GM21619 (cell line): ENCODE measurements at regions not wholly inside any gene's neighbourhood (a gene's known extent, or its start where the extent isn't known, plus 50 kb on each side); places are given as distances from the start of the nearest gene placed in this dataset.

ENCODE experiments used
- ATAC-seq: cut with Tn5 transposase; IDR thresholded peaks from one replicate; pipeline ENCODE4 v1.9.1; 2021; ENCODE audit not compliant: unreplicated experiment

GRCh38 chr5:106171708-106172107 lies 1499.0 kb downstream of the EFNA5 start:
- no peak for ATAC-seq

- no peak for ATAC-seq
These were observed 1499.6 kb downstream of the EFNA5 start for GRCh38 chr5:106171132-106171531.

- no peak for ATAC-seq
These were observed 1503.0 kb downstream of the EFNA5 start for GRCh38 chr5:106167766-106168165.

- no peak for ATAC-seq
These were observed 1507.5 kb downstream of the EFNA5 start for GRCh38 chr5:106163233-106163632.

- ATAC-seq: no peak
These were observed 1511.1 kb downstream of the EFNA5 start for GRCh38 chr5:106159616-106160015.

- ATAC-seq: no peak
These were observed 1516.4 kb downstream of the EFNA5 start for GRCh38 chr5:106154280-106154716.

GRCh38 chr5:106152569-106152968 lies 1518.2 kb downstream of the EFNA5 start:
- no peak for ATAC-seq

GRCh38 chr5:106142116-106142515 lies 1528.6 kb downstream of the EFNA5 start:
- ATAC-seq: no peak

GRCh38 chr5:106140101-106140500 lies 1530.6 kb downstream of the EFNA5 start:
- ATAC-seq: no peak

- ATAC-seq: no peak
These were observed 1534.7 kb downstream of the EFNA5 start for GRCh38 chr5:106136061-106136460.

- no peak for ATAC-seq
These were observed 1535.3 kb downstream of the EFNA5 start for GRCh38 chr5:106135473-106135872.

GRCh38 chr5:106134549-106134948 lies 1536.2 kb downstream of the EFNA5 start:
- no peak for ATAC-seq

- peak; percentile 74 for ATAC-seq
These were observed 1542.8 kb downstream of the EFNA5 start for GRCh38 chr5:106127985-106128384.

GRCh38 chr5:106127341-106127781 lies 1543.4 kb downstream of the EFNA5 start:
- ATAC-seq: peak; percentile 55

- ATAC-seq: peak; percentile 83
These were observed 1548.6 kb downstream of the EFNA5 start for GRCh38 chr5:106121972-106122605.

- ATAC-seq: no peak
These were observed 1554.1 kb downstream of the EFNA5 start for GRCh38 chr5:106116682-106117081.

GRCh38 chr5:106113922-106114321 lies 1556.8 kb downstream of the EFNA5 start:
- no peak for ATAC-seq

- no peak for ATAC-seq
These were observed 1564.4 kb downstream of the EFNA5 start for GRCh38 chr5:106106384-106106783.

- no peak for ATAC-seq
These were observed 1573.4 kb downstream of the EFNA5 start for GRCh38 chr5:106097340-106097739.

- no peak for ATAC-seq
These were observed 1575.9 kb downstream of the EFNA5 start for GRCh38 chr5:106094839-106095238.

- ATAC-seq: no peak
These were observed 1576.5 kb downstream of the EFNA5 start for GRCh38 chr5:106094204-106094607.

- no peak for ATAC-seq
These were observed 1577.6 kb downstream of the EFNA5 start for GRCh38 chr5:106093134-106093533.

GRCh38 chr5:106092455-106092854 lies 1578.3 kb downstream of the EFNA5 start:
- no peak for ATAC-seq
